ENCODE measurements at regions not wholly inside any gene's neighbourhood (a gene's known extent, or its start where the extent isn't known, plus 50 kb on each side); places are given as distances from the start of the nearest gene placed in this dataset.

DNA sequence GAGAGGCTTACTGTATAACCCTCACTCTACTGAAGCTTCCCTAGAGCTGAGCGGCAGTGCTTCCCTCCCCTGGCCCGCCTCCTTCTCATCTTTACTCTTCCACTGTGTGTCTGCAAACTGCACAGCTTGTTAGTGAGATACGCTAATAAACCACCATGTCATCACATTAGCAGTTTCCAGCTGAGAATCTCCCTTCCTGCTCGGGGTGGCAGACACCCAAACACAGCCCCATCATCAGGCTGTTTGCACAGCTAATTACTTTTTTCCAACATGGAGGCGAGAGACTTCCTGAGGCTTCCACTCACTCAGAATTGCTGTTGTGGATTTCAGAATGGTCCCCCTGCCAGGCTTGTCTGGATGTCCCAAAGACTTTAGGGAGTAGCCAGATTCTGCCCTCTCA, 444.9 kb upstream of the SULF2 start:
- no peak for TF ChIP-seq POLR2A (IDR thresholded peaks at IDR 0.05)
- TF ChIP-seq, protein P1, sequence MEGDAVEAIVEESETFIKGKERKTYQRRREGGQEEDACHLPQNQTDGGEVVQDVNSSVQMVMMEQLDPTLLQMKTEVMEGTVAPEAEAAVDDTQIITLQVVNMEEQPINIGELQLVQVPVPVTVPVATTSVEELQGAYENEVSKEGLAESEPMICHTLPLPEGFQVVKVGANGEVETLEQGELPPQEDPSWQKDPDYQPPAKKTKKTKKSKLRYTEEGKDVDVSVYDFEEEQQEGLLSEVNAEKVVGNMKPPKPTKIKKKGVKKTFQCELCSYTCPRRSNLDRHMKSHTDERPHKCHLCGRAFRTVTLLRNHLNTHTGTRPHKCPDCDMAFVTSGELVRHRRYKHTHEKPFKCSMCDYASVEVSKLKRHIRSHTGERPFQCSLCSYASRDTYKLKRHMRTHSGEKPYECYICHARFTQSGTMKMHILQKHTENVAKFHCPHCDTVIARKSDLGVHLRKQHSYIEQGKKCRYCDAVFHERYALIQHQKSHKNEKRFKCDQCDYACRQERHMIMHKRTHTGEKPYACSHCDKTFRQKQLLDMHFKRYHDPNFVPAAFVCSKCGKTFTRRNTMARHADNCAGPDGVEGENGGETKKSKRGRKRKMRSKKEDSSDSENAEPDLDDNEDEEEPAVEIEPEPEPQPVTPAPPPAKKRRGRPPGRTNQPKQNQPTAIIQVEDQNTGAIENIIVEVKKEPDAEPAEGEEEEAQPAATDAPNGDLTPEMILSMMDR (IDR thresholded peaks at IDR 0.05) = no peak
